ENCODE measurements at regions not wholly inside any gene's neighbourhood (a gene's known extent, or its start where the extent isn't known, plus 50 kb on each side); places are given as distances from the start of the nearest gene placed in this dataset.
A peak's percentile ranks its signal among the peaks of the same experiment; 100 is the strongest.

GRCh38 chr11:95331161-95331560, 100.2 kb upstream of the SESN3 start:
- Histone ChIP-seq H3K27me3 (no peaks in the 10 kb centered on the region), H3K4me3 (no peak overlapping the region), H3K9me3 (no peaks in the 10 kb centered on the region), H3K27ac (no peak overlapping the region), H3K4me1 (peaks cover 6% of the 10 kb centered on the region), H3K36me3 (no peaks in the 10 kb centered on the region)
- DNase-seq (ENCODE audit: low spot score in 2 of 2): no peak
- TF ChIP-seq CTCF (IDR thresholded peaks at IDR 0.05) (no peak), EP300 (IDR thresholded peaks at IDR 0.05) (no peak), POLR2AphosphoS5 (IDR thresholded peaks at IDR 0.05) (no peak), POLR2A (IDR thresholded peaks at IDR 0.05) (no peak)
- WGBS: 88% methylated on average over 1 of the region's 1 CpG

- H3K4me1 ChIP-seq: peaks cover 5% of the 10 kb centered on the region
- H3K4me3 ChIP-seq: no peak overlapping the region
- no peaks in the 10 kb centered on the region for H3K36me3 ChIP-seq
- WGBS: 78% methylated on average over 1 of the region's 1 CpG
- TF ChIP-seq CTCF (IDR thresholded peaks at IDR 0.05): no peak
- no peak for DNase-seq (ENCODE audit: low spot score in 2 of 2)
- H3K9me3 ChIP-seq: no peaks in the 10 kb centered on the region
- no peak overlapping the region for H3K27ac ChIP-seq
- H3K27me3 ChIP-seq: no peaks in the 10 kb centered on the region
Observed at GRCh38 chr11:95330302-95330701, 99.3 kb upstream of the SESN3 start.

DNA sequence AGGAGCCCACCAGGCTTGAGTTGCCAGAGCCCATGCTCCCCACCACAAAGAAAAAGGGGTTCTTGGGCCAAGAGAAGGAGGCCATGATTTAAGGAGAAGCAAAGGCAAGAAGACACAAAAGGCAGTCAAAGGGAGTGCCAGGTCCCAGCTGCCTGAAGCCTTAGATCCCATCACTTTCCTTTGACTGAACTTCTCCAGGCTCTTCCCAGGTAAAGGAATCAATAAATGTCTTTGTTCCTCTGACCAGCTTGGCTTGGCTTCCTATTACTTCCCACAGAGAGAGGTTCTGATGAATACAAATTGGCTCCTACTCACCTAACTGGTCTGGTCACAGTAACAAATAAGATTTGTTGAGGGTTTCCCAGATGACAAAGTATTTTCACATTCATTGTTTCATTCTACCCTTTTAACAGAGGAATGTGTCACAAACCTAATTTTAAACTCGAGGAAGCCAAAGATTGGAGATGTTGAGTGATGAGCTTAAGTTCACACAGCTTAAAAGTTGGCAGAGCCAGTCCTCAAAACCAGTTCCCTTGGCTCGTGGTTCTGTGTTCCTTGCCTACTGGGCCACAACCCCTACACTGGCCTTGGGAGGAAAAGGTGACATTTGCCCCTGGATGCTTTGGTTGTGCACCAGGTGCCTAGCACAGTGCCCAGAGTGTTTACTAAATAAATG, 96.4 kb upstream of the SESN3 start:
- DNase-seq (ENCODE audit: low spot score in 2 of 2): no peak
- Histone ChIP-seq H3K27ac (peak overlapping the region; percentile 71), H3K4me3 (no peak overlapping the region), H3K27me3 (no peaks in the 10 kb centered on the region), H3K4me1 (peaks cover 10% of the 10 kb centered on the region), H3K9me3 (no peaks in the 10 kb centered on the region), H3K36me3 (no peaks in the 10 kb centered on the region)
- 47% methylated on average over 2 of the region's 2 CpGs for WGBS
- TF ChIP-seq POLR2AphosphoS5 (IDR thresholded peaks at IDR 0.05): peak in 1 of 3 donors; percentile 6
- TF ChIP-seq CTCF (IDR thresholded peaks at IDR 0.05): no peak

DNA sequence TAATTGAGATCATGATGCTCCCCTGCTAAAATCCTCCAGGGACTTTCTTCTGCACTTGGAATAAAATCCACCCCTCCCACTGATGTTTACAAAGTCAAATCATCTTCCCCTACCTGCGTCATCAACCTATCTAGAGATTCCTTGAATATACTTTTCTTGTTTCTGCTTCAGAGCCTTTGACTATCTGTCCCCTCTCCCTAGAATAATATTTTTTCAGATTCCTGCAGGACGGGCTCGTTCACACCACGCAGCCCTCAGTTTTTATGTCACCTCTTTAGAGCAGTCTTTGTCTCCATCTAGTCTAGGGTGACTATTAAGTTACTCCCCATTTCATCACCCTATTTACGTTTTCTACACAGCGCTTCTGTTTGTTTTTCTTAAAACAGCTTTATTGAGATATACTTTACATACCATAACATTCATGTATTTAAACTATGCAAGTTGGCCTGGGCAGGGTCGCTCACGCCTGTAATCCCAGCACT, 94.8 kb upstream of the SESN3 start:
- Histone ChIP-seq H3K9me3 (no peaks in the 10 kb centered on the region), H3K27ac (peak overlapping the region; percentile 29), H3K36me3 (no peaks in the 10 kb centered on the region), H3K4me3 (no peak overlapping the region), H3K27me3 (no peaks in the 10 kb centered on the region), H3K4me1 (peaks cover 12% of the 10 kb centered on the region)
- no peak for DNase-seq (ENCODE audit: low spot score in 2 of 2)
- WGBS: 88% methylated on average over 8 of the region's 8 CpGs
- TF ChIP-seq CTCF (IDR thresholded peaks at IDR 0.05): no peak
- TF ChIP-seq POLR2A (IDR thresholded peaks at IDR 0.05): no peak
- no peak for TF ChIP-seq POLR2AphosphoS5 (IDR thresholded peaks at IDR 0.05)
- TF ChIP-seq EP300 (IDR thresholded peaks at IDR 0.05): no peak

GRCh38 chr11:95324826-95325225, 93.8 kb upstream of the SESN3 start:
- 94% methylated on average over 1 of the region's 1 CpG for WGBS
- H3K27me3 ChIP-seq: no peaks in the 10 kb centered on the region

More at GRCh38 chr11:95324826-95325225, 93.8 kb upstream of the SESN3 start:
- no peak for DNase-seq (ENCODE audit: low spot score in 2 of 2)
- no peak for TF ChIP-seq POLR2A (IDR thresholded peaks at IDR 0.05)
- TF ChIP-seq CTCF (IDR thresholded peaks at IDR 0.05): no peak
- TF ChIP-seq EP300 (IDR thresholded peaks at IDR 0.05): no peak
- TF ChIP-seq POLR2AphosphoS5 (IDR thresholded peaks at IDR 0.05): no peak
- H3K27ac ChIP-seq: no peak overlapping the region
- no peaks in the 10 kb centered on the region for H3K36me3 ChIP-seq
- H3K4me1 ChIP-seq: peaks cover 12% of the 10 kb centered on the region
- H3K9me3 ChIP-seq: no peaks in the 10 kb centered on the region
- no peak overlapping the region for H3K4me3 ChIP-seq
